ENCODE measurements at regions not wholly inside any gene's neighbourhood (a gene's known extent, or its start where the extent isn't known, plus 50 kb on each side); places are given as distances from the start of the nearest gene placed in this dataset.

DNA sequence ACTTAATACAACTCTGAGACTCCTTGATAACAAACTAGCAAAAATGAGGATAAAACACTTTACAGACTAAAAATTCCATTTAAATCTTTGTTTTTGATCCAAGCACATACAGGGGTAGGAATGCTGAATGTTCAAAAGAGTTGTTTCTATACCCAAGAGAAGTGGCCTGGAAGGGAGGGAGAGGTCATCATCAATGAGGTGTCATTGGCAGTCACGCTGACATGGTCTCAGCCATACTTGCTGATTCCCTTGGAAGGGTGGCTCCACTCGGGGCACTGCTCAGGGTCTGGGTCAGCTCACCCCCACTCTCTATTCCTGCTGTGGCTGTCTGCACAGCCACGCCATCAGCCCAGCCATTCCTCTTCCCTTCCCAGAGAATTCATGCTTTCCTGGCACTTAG lies 105.2 kb upstream of the PELI1 start:
- Mint-ChIP-seq H3K36me3 (ENCODE audit: low read depth) (peaks cover 60% of the 10 kb centered on the region), H3K9me3 (peaks cover 4% of the 10 kb centered on the region; the same call in 2 of the 3 replicates), H3K27me3 (ENCODE audit: insufficient read depth, low read depth, poor library complexity) (peaks cover 18% of the 10 kb centered on the region), H3K27ac (no peak overlapping the region), H3K4me1 (peaks cover 61% of the 10 kb centered on the region), H3K4me3 (no peak overlapping the region)
- Histone ChIP-seq H3K79me2 (replicated peaks; ENCODE audit: insufficient read depth) (peaks cover 47% of the 10 kb centered on the region), H3K27me3 (ENCODE audit: insufficient read depth) (no peaks in the 10 kb centered on the region), H3K4me2 (no peak overlapping the region), H2AFZ (no peak overlapping the region), H4K20me1 (replicated peaks; ENCODE audit: insufficient read depth) (no peaks in the 10 kb centered on the region), H3F3A (replicated peaks; ENCODE audit: low read depth) (peaks cover 17% of the 10 kb centered on the region), H3K27ac (ENCODE audit: low read depth) (no peak overlapping the region), H3K9me2 (ENCODE audit: insufficient read depth) (no peaks in the 10 kb centered on the region), H3K4me1 (ENCODE audit: insufficient read depth) (peaks cover 49% of the 10 kb centered on the region), H3K36me3 (ENCODE audit: insufficient read depth) (no peaks in the 10 kb centered on the region), H3K4me3 (no peak overlapping the region)
- no peak for TF ChIP-seq EZH2 (IDR thresholded peaks at IDR 0.05; ENCODE audit: low read depth, unreplicated experiment)
- TF ChIP-seq NANOG (IDR thresholded peaks at IDR 0.05; ENCODE audit: borderline replicate concordance): no peak
- no peak for TF ChIP-seq ZNF114 (CRISPR knock-in tag; IDR thresholded peaks at IDR 0.05)
- no peak for TF ChIP-seq JUNB (IDR thresholded peaks at IDR 0.05; ENCODE audit: unreplicated experiment)
- TF ChIP-seq EZH2phosphoT487 (IDR thresholded peaks at IDR 0.05; ENCODE audit: unreplicated experiment): no peak
- TF ChIP-seq, protein P1, sequence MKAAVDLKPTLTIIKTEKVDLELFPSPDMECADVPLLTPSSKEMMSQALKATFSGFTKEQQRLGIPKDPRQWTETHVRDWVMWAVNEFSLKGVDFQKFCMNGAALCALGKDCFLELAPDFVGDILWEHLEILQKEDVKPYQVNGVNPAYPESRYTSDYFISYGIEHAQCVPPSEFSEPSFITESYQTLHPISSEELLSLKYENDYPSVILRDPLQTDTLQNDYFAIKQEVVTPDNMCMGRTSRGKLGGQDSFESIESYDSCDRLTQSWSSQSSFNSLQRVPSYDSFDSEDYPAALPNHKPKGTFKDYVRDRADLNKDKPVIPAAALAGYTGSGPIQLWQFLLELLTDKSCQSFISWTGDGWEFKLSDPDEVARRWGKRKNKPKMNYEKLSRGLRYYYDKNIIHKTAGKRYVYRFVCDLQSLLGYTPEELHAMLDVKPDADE (IDR thresholded peaks at IDR 0.05): no peak
- no peak for TF ChIP-seq ZNF331 (CRISPR knock-in tag; IDR thresholded peaks at IDR 0.05; ENCODE audit: low read depth)
- TF ChIP-seq, protein P2, sequence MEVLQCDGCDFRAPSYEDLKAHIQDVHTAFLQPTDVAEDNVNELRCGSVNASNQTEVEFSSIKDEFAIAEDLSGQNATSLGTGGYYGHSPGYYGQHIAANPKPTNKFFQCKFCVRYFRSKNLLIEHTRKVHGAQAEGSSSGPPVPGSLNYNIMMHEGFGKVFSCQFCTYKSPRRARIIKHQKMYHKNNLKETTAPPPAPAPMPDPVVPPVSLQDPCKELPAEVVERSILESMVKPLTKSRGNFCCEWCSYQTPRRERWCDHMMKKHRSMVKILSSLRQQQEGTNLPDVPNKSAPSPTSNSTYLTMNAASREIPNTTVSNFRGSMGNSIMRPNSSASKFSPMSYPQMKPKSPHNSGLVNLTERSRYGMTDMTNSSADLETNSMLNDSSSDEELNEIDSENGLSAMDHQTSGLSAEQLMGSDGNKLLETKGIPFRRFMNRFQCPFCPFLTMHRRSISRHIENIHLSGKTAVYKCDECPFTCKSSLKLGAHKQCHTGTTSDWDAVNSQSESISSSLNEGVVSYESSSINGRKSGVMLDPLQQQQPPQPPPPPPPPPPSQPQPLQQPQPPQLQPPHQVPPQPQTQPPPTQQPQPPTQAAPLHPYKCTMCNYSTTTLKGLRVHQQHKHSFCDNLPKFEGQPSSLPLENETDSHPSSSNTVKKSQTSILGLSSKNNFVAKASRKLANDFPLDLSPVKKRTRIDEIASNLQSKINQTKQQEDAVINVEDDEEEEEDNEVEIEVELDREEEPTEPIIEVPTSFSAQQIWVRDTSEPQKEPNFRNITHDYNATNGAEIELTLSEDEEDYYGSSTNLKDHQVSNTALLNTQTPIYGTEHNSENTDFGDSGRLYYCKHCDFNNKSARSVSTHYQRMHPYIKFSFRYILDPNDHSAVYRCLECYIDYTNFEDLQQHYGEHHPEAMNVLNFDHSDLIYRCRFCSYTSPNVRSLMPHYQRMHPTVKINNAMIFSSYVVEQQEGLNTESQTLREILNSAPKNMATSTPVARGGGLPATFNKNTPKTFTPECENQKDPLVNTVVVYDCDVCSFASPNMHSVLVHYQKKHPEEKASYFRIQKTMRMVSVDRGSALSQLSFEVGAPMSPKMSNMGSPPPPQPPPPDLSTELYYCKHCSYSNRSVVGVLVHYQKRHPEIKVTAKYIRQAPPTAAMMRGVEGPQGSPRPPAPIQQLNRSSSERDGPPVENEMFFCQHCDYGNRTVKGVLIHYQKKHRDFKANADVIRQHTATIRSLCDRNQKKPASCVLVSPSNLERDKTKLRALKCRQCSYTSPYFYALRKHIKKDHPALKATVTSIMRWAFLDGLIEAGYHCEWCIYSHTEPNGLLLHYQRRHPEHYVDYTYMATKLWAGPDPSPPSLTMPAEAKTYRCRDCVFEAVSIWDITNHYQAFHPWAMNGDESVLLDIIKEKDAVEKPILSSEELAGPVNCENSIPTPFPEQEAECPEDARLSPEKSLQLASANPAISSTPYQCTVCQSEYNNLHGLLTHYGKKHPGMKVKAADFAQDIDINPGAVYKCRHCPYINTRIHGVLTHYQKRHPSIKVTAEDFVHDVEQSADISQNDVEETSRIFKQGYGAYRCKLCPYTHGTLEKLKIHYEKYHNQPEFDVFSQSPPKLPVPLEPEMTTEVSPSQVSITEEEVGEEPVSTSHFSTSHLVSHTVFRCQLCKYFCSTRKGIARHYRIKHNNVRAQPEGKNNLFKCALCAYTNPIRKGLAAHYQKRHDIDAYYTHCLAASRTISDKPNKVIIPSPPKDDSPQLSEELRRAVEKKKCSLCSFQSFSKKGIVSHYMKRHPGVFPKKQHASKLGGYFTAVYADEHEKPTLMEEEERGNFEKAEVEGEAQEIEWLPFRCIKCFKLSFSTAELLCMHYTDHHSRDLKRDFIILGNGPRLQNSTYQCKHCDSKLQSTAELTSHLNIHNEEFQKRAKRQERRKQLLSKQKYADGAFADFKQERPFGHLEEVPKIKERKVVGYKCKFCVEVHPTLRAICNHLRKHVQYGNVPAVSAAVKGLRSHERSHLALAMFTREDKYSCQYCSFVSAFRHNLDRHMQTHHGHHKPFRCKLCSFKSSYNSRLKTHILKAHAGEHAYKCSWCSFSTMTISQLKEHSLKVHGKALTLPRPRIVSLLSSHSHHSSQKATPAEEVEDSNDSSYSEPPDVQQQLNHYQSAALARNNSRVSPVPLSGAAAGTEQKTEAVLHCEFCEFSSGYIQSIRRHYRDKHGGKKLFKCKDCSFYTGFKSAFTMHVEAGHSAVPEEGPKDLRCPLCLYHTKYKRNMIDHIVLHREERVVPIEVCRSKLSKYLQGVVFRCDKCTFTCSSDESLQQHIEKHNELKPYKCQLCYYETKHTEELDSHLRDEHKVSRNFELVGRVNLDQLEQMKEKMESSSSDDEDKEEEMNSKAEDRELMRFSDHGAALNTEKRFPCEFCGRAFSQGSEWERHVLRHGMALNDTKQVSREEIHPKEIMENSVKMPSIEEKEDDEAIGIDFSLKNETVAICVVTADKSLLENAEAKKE (CRISPR knock-in tag; IDR thresholded peaks at IDR 0.05): no peak
- no peak for TF ChIP-seq STAT1 (IDR thresholded peaks at IDR 0.05; ENCODE audit: unreplicated experiment)
- TF ChIP-seq, protein P3, sequence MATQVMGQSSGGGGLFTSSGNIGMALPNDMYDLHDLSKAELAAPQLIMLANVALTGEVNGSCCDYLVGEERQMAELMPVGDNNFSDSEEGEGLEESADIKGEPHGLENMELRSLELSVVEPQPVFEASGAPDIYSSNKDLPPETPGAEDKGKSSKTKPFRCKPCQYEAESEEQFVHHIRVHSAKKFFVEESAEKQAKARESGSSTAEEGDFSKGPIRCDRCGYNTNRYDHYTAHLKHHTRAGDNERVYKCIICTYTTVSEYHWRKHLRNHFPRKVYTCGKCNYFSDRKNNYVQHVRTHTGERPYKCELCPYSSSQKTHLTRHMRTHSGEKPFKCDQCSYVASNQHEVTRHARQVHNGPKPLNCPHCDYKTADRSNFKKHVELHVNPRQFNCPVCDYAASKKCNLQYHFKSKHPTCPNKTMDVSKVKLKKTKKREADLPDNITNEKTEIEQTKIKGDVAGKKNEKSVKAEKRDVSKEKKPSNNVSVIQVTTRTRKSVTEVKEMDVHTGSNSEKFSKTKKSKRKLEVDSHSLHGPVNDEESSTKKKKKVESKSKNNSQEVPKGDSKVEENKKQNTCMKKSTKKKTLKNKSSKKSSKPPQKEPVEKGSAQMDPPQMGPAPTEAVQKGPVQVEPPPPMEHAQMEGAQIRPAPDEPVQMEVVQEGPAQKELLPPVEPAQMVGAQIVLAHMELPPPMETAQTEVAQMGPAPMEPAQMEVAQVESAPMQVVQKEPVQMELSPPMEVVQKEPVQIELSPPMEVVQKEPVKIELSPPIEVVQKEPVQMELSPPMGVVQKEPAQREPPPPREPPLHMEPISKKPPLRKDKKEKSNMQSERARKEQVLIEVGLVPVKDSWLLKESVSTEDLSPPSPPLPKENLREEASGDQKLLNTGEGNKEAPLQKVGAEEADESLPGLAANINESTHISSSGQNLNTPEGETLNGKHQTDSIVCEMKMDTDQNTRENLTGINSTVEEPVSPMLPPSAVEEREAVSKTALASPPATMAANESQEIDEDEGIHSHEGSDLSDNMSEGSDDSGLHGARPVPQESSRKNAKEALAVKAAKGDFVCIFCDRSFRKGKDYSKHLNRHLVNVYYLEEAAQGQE (IDR thresholded peaks at IDR 0.05; ENCODE audit: unreplicated experiment): no peak
- TF ChIP-seq CREB1 (CRISPR knock-in tag; IDR thresholded peaks at IDR 0.05; ENCODE audit: low read depth): no peak
- TF ChIP-seq, protein P4, sequence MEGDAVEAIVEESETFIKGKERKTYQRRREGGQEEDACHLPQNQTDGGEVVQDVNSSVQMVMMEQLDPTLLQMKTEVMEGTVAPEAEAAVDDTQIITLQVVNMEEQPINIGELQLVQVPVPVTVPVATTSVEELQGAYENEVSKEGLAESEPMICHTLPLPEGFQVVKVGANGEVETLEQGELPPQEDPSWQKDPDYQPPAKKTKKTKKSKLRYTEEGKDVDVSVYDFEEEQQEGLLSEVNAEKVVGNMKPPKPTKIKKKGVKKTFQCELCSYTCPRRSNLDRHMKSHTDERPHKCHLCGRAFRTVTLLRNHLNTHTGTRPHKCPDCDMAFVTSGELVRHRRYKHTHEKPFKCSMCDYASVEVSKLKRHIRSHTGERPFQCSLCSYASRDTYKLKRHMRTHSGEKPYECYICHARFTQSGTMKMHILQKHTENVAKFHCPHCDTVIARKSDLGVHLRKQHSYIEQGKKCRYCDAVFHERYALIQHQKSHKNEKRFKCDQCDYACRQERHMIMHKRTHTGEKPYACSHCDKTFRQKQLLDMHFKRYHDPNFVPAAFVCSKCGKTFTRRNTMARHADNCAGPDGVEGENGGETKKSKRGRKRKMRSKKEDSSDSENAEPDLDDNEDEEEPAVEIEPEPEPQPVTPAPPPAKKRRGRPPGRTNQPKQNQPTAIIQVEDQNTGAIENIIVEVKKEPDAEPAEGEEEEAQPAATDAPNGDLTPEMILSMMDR (conservative IDR thresholded peaks at IDR 0.05; ENCODE audit: low read depth in 2 of 2): no peak
- no peak for TF ChIP-seq POLR2AphosphoS5 (IDR thresholded peaks at IDR 0.05; ENCODE audit: low read depth)
- no peak for DNase-seq (ENCODE audit: low spot score)
- ATAC-seq: no peak

Measured in GM23338 (cell line).